ENCODE measurements at regions not wholly inside any gene's neighbourhood (a gene's known extent, or its start where the extent isn't known, plus 50 kb on each side); places are given as distances from the start of the nearest gene placed in this dataset.

- Histone ChIP-seq H3K36me3 (ENCODE audit: insufficient read depth, low read length) (no peaks in the 10 kb centered on the region), H3K9me2 (ENCODE audit: insufficient read depth, low read length) (no peaks in the 10 kb centered on the region), H3K4me2 (ENCODE audit: low read length) (no peak overlapping the region), H3F3A (ENCODE audit: insufficient read depth, low read length, poor library complexity, severe bottlenecking) (no peaks in the 10 kb centered on the region), H3K9me3 (ENCODE audit: low read length) (no peaks in the 10 kb centered on the region), H2AFZ (ENCODE audit: low read depth, low read length) (no peak overlapping the region), H3K4me3 (ENCODE audit: low read length) (no peak overlapping the region), H4K20me1 (ENCODE audit: insufficient read depth) (no peaks in the 10 kb centered on the region), H3K9ac (ENCODE audit: low read length) (no peak overlapping the region), H3K79me2 (replicated peaks; ENCODE audit: insufficient read depth, low read length) (no peaks in the 10 kb centered on the region), H3K27me3 (ENCODE audit: insufficient read depth, low read depth, low read length) (no peaks in the 10 kb centered on the region), H3K27ac (ENCODE audit: low read length) (no peak overlapping the region)
- no peak for TF ChIP-seq CTCF (IDR thresholded peaks at IDR 0.05; ENCODE audit: poor library complexity, severe bottlenecking)
Observed at GRCh38 chr3:25349095-25349494, 79.0 kb upstream of the RARB start.

- no peaks in the 10 kb centered on the region for H3K9me3 ChIP-seq (ENCODE audit: low read length)
- no peaks in the 10 kb centered on the region for H3K9me2 ChIP-seq (ENCODE audit: insufficient read depth, low read length)
- no peaks in the 10 kb centered on the region for H3F3A ChIP-seq (ENCODE audit: insufficient read depth, low read length, poor library complexity, severe bottlenecking)
- no peak overlapping the region for H2AFZ ChIP-seq (ENCODE audit: low read depth, low read length)
- no peak for TF ChIP-seq TAF1 (IDR thresholded peaks at IDR 0.05; ENCODE audit: low read depth)
- no peak for TF ChIP-seq EP300 (conservative IDR thresholded peaks at IDR 0.05; ENCODE audit: poor library complexity, severe bottlenecking)
- TF ChIP-seq RAD21 (conservative IDR thresholded peaks at IDR 0.05), result no peak
- TF ChIP-seq POLR2AphosphoS5 (IDR thresholded peaks at IDR 0.05), result no peak
- no peak for TF ChIP-seq REST (IDR thresholded peaks at IDR 0.05; ENCODE audit: borderline replicate concordance)
- TF ChIP-seq MXI1 (conservative IDR thresholded peaks at IDR 0.05; ENCODE audit: poor library complexity, severe bottlenecking), result no peak
- no peak for TF ChIP-seq SMC3 (conservative IDR thresholded peaks at IDR 0.05; ENCODE audit: poor library complexity)
- TF ChIP-seq CTCF (IDR thresholded peaks at IDR 0.05; ENCODE audit: poor library complexity, severe bottlenecking), result no peak
- no peak for TF ChIP-seq EZH2 (IDR thresholded peaks at IDR 0.05; ENCODE audit: borderline replicate concordance, insufficient read depth, low read length, poor library complexity, severe bottlenecking)
- H3K27me3 ChIP-seq (ENCODE audit: insufficient read depth, low read depth, low read length), result no peaks in the 10 kb centered on the region
- no peak overlapping the region for H3K27ac ChIP-seq (ENCODE audit: low read length)
- H3K4me2 ChIP-seq (ENCODE audit: low read length), result no peak overlapping the region
- H3K4me3 ChIP-seq (ENCODE audit: low read length), result no peak overlapping the region
- no peak overlapping the region for H3K9ac ChIP-seq (ENCODE audit: low read length)
- H3K36me3 ChIP-seq (ENCODE audit: insufficient read depth, low read length), result no peaks in the 10 kb centered on the region
- H3K79me2 ChIP-seq (replicated peaks; ENCODE audit: insufficient read depth, low read length), result no peaks in the 10 kb centered on the region
- H4K20me1 ChIP-seq (ENCODE audit: insufficient read depth), result no peaks in the 10 kb centered on the region
Observed at GRCh38 chr3:25349828-25350724, 78.0 kb upstream of the RARB start.
